A549 (cell line): ENCODE measurements at regions not wholly inside any gene's neighbourhood (a gene's known extent, or its start where the extent isn't known, plus 50 kb on each side); places are given as distances from the start of the nearest gene placed in this dataset.

ENCODE experiments used
- CTCF ChIP-seq: fragments of >200 bp; sonication (Bioruptor Twin); formaldehyde crosslinking; IDR thresholded peaks from 3 replicates; pipeline ENCODE4 v1.5.1; 2016
- EP300 ChIP-seq, 2 experiments: fragments of >200 bp; sonication (Bioruptor Twin); formaldehyde crosslinking; IDR thresholded peaks; 2 replicates in 1 of 2; 3 replicates in 1 of 2; pipeline ENCODE4 v1.6.1; 2016 to 2017
- GATA3 ChIP-seq: IDR thresholded peaks from 2 replicates; pipeline ENCODE4 v1.6.1; 2012; ENCODE audit warnings: borderline replicate concordance
- KDM1A ChIP-seq: fragments of 200-600 bp; sonication (generic); IDR thresholded peaks from 2 replicates; pipeline ENCODE4 v1.6.1; 2016; ENCODE audit warnings: low read depth, mild to moderate bottlenecking
- MAZ ChIP-seq: fragments of 150-350 bp; IDR thresholded peaks from 2 replicates; pipeline ENCODE4 v1.6.1; 2014; ENCODE audit warnings: antibody characterized with exemption, low read depth, low read length, borderline replicate concordance
- POLR2A ChIP-seq: IDR thresholded peaks from 2 replicates; pipeline ENCODE4 v1.6.1; 2012; ENCODE audit warnings: mild to moderate bottlenecking, low read length
- RAD21 ChIP-seq, 2 experiments: fragments of >200 bp in 1 of 2; sonication (Bioruptor Twin) in 1 of 2; formaldehyde crosslinking in 1 of 2; IDR thresholded peaks in 1 of 2; conservative IDR thresholded peaks in 1 of 2; 2 replicates in 1 of 2; 3 replicates in 1 of 2; pipeline ENCODE4 v1.6.1; 2012 to 2018; ENCODE audit warnings: inconsistent platforms in 1 of 2
- SMC3 ChIP-seq: fragments of >200 bp; sonication (Bioruptor Twin); formaldehyde crosslinking; IDR thresholded peaks from 3 replicates; pipeline ENCODE4 v1.6.1; 2018; ENCODE audit warnings: inconsistent platforms
- TF ChIP-seq, protein P1 (sequence below): IDR thresholded peaks from 2 replicates; pipeline ENCODE4 v1.6.1; 2012
- TF ChIP-seq, protein P2 (sequence below): IDR thresholded peaks from 2 replicates; pipeline ENCODE4 v1.6.1; 2012
- TF ChIP-seq, protein P3 (sequence below): fragments of 450-650 bp; IDR thresholded peaks from 2 replicates; pipeline ENCODE4 v1.6.1; 2014; ENCODE audit warnings: antibody characterized with exemption

- TF ChIP-seq, protein P1, sequence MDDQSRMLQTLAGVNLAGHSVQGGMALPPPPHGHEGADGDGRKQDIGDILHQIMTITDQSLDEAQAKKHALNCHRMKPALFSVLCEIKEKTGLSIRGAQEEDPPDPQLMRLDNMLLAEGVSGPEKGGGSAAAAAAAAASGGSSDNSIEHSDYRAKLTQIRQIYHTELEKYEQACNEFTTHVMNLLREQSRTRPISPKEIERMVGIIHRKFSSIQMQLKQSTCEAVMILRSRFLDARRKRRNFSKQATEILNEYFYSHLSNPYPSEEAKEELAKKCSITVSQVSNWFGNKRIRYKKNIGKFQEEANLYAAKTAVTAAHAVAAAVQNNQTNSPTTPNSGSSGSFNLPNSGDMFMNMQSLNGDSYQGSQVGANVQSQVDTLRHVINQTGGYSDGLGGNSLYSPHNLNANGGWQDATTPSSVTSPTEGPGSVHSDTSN: no peak
- TF ChIP-seq SMC3 (no peak), GATA3 (no peak), CTCF (no peak), KDM1A (no peak), POLR2A (no peak), EP300 (IDR thresholded peaks at IDR 0.05) (no peak), MAZ (no peak), RAD21 (conservative IDR thresholded peaks at IDR 0.05 in 1 of 2, IDR thresholded peaks at IDR 0.05 in 1 of 2) (no peak)
- TF ChIP-seq, protein P2, sequence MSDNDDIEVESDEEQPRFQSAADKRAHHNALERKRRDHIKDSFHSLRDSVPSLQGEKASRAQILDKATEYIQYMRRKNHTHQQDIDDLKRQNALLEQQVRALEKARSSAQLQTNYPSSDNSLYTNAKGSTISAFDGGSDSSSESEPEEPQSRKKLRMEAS: no peak
- TF ChIP-seq, protein P3, sequence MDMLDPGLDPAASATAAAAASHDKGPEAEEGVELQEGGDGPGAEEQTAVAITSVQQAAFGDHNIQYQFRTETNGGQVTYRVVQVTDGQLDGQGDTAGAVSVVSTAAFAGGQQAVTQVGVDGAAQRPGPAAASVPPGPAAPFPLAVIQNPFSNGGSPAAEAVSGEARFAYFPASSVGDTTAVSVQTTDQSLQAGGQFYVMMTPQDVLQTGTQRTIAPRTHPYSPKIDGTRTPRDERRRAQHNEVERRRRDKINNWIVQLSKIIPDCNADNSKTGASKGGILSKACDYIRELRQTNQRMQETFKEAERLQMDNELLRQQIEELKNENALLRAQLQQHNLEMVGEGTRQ: no peak
Measured at GRCh38 chr1:4969556-4970129, 315.2 kb downstream of the AJAP1 start.
